Caco-2 (cell line): ENCODE measurements at regions not wholly inside any gene's neighbourhood (a gene's known extent, or its start where the extent isn't known, plus 50 kb on each side); places are given as distances from the start of the nearest gene placed in this dataset.

Source experiments
- BruUV-seq: library from RNA; stranded (reverse); fragments of 400-500 nt; replicated peaks from 2 replicates; lab custom pipeline; 2021; lab: Mats Ljungman, UMichigan
- CTCF ChIA-PET: fragments of 300-600 bp; sonication (Branson Sonifier 250); formaldehyde crosslinking; loops from one replicate; lab custom pipeline; 2022; ENCODE audit warnings: antibody characterized with exemption; lab: Charles Lee
- POLR2A ChIA-PET: fragments of 300-600 bp; sonication (Branson Sonifier 250); formaldehyde crosslinking; loops from one replicate; lab custom pipeline; 2022; ENCODE audit warnings: antibody characterized with exemption; lab: Charles Lee
- DNase-seq, 2 experiments: peaks; one replicate each; pipeline versions ENCODE4 v3.0.0 to v3.0.0-alpha.2; 2020 to 2022
- H3K27me3 ChIP-seq: replicated peaks from 2 replicates; pipeline ENCODE4 v1.6.0; 2011; ENCODE audit warnings: low read length; ENCODE audit not compliant: control insufficient read depth, insufficient read depth
- H3K36me3 ChIP-seq: 2 replicates; pipeline ENCODE4 v1.5.1; 2011; ENCODE audit warnings: low read length; ENCODE audit not compliant: control insufficient read depth, insufficient read depth
- H3K4me1 ChIP-seq: fragments of 250-450 bp; sonication (Bioruptor Pico); 2 replicates; pipeline ENCODE4 v1.5.1; 2020; ENCODE audit warnings: mild to moderate bottlenecking
- H3K4me3 ChIP-seq: 2 replicates; pipeline ENCODE4 v1.5.1; 2011; ENCODE audit warnings: low read depth, mild to moderate bottlenecking, control low read depth, low read length
- H3K9me3 ChIP-seq: fragments of 250-450 bp; sonication (Bioruptor Pico); 2 replicates; pipeline ENCODE4 v1.5.1; 2020; ENCODE audit warnings: mild to moderate bottlenecking, moderate library complexity
- H3K27ac Mint-ChIP-seq: one replicate; pipeline ENCODE4 v1.8.0; 2022; ENCODE audit warnings: mixed read lengths; ENCODE audit not compliant: unreplicated experiment
- H3K27me3 Mint-ChIP-seq: one replicate; pipeline ENCODE4 v1.8.0; 2022; ENCODE audit warnings: mixed read lengths; ENCODE audit not compliant: insufficient read depth, unreplicated experiment
- H3K36me3 Mint-ChIP-seq: one replicate; pipeline ENCODE4 v1.8.0; 2022; ENCODE audit warnings: mild to moderate bottlenecking, mixed read lengths; ENCODE audit not compliant: insufficient read depth, unreplicated experiment
- H3K4me1 Mint-ChIP-seq: one replicate; pipeline ENCODE4 v1.8.0; 2022; ENCODE audit warnings: low read depth, mixed read lengths; ENCODE audit not compliant: unreplicated experiment
- H3K4me3 Mint-ChIP-seq: one replicate; pipeline ENCODE4 v1.8.0; 2022; ENCODE audit warnings: mild to moderate bottlenecking, moderate library complexity, mixed read lengths; ENCODE audit not compliant: unreplicated experiment
- H3K9me3 Mint-ChIP-seq: one replicate; pipeline ENCODE4 v1.8.0; 2022; ENCODE audit warnings: mixed read lengths; ENCODE audit not compliant: unreplicated experiment
- intact Hi-C: fragments of 100-400 bp; cut with micrococcal nuclease; formaldehyde crosslinking; loops from one replicate; pipeline ENCODE4 v1.10.0; 2022; ENCODE audit not compliant: unreplicated experiment
- TF ChIP-seq, protein P1 (sequence below), 2 experiments: fragments of 200-600 bp in 1 of 2; IDR thresholded peaks; 1 replicate in 1 of 2; 2 replicates in 1 of 2; pipeline versions ENCODE4 v1.5.1 to v1.8.0; 2011 to 2022; ENCODE audit warnings: antibody characterized with exemption in 1 of 2, control low read depth in 1 of 2, inconsistent platforms in 1 of 2, low read depth in 1 of 2, low read length in 1 of 2, mild to moderate bottlenecking in 1 of 2, moderate library complexity in 1 of 2; ENCODE audit not compliant: insufficient read depth in 1 of 2, severe bottlenecking in 1 of 2, unreplicated experiment in 1 of 2

DNA sequence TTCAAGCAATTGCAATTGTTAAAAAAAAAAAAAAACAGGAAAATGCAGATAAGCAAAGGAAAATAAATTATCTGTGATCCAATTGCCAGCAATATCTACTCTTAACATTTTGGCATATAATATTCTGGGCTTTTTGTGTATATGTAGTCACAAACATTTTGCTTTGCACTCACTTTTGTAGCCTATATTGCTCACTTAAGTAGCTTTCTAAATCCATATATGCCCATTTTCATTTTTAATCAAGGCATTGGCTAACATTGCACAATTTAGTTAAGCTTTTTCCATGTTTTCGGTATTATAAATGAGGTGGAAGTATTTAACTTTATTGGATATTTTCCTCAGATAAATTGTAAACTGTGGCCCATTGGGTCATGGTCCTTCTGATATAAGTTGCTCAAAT is 466.3 kb upstream of the ATP2B1 start:
- peaks cover 9% of the 10 kb centered on the region for H3K9me3 Mint-ChIP-seq
- H3K4me1 ChIP-seq: no peaks in the 10 kb centered on the region
- no peaks in the 10 kb centered on the region for H3K36me3 ChIP-seq
- H3K9me3 ChIP-seq: no peaks in the 10 kb centered on the region
- H3K4me1 Mint-ChIP-seq: no peaks in the 10 kb centered on the region
- H3K36me3 Mint-ChIP-seq: no peaks in the 10 kb centered on the region
- POLR2A ChIA-PET: no interaction called here
- H3K27me3 ChIP-seq: no peaks in the 10 kb centered on the region
- H3K4me3 ChIP-seq: no peak overlapping the region
- no peak for DNase-seq
- no peak overlapping the region for H3K4me3 Mint-ChIP-seq
- no peaks in the 10 kb centered on the region for H3K27me3 Mint-ChIP-seq
- intact Hi-C loops: no loop called here
- CTCF ChIA-PET: no interaction called here
- no TSS peak for BruUV-seq
- H3K27ac Mint-ChIP-seq: no peak overlapping the region
- TF ChIP-seq, protein P1, sequence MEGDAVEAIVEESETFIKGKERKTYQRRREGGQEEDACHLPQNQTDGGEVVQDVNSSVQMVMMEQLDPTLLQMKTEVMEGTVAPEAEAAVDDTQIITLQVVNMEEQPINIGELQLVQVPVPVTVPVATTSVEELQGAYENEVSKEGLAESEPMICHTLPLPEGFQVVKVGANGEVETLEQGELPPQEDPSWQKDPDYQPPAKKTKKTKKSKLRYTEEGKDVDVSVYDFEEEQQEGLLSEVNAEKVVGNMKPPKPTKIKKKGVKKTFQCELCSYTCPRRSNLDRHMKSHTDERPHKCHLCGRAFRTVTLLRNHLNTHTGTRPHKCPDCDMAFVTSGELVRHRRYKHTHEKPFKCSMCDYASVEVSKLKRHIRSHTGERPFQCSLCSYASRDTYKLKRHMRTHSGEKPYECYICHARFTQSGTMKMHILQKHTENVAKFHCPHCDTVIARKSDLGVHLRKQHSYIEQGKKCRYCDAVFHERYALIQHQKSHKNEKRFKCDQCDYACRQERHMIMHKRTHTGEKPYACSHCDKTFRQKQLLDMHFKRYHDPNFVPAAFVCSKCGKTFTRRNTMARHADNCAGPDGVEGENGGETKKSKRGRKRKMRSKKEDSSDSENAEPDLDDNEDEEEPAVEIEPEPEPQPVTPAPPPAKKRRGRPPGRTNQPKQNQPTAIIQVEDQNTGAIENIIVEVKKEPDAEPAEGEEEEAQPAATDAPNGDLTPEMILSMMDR (IDR thresholded peaks at IDR 0.05; ENCODE audit: insufficient read depth in 1 of 2, low read depth in 1 of 2, low read length in 1 of 2, severe bottlenecking in 1 of 2, unreplicated experiment in 1 of 2): no peak

DNA sequence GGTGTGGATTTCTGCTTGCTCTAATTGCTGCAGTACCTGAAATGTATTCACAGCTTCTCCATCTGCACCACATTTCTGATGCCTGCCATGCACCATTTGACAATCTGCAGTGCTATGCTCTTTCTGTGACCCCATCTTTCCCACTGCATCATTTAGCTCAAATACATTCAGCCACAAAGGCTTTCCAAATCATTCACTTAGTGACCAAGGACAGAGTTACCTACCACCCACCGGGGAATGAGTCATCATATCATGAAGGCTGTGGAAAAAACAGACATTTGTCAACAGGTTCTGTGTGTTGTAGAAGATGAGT is 465.5 kb upstream of the ATP2B1 start:
- H3K27me3 Mint-ChIP-seq: no peaks in the 10 kb centered on the region
- H3K4me3 Mint-ChIP-seq: no peak overlapping the region
- intact Hi-C loops: no loop called here
- no peaks in the 10 kb centered on the region for H3K9me3 ChIP-seq
- H3K36me3 Mint-ChIP-seq: no peaks in the 10 kb centered on the region
- H3K4me1 ChIP-seq: no peaks in the 10 kb centered on the region
- no peak overlapping the region for H3K4me3 ChIP-seq
- no peaks in the 10 kb centered on the region for H3K27me3 ChIP-seq
- ChIA-PET POLR2A (no interaction called here), CTCF (no interaction called here)
- no TSS peak for BruUV-seq
- no peak overlapping the region for H3K27ac Mint-ChIP-seq
- H3K36me3 ChIP-seq: no peaks in the 10 kb centered on the region
- no peak for DNase-seq
- TF ChIP-seq, protein P1 (IDR thresholded peaks at IDR 0.05; ENCODE audit: insufficient read depth in 1 of 2, low read depth in 1 of 2, low read length in 1 of 2, severe bottlenecking in 1 of 2, unreplicated experiment in 1 of 2): no peak
- peaks cover 9% of the 10 kb centered on the region for H3K9me3 Mint-ChIP-seq
- H3K4me1 Mint-ChIP-seq: no peaks in the 10 kb centered on the region

DNA sequence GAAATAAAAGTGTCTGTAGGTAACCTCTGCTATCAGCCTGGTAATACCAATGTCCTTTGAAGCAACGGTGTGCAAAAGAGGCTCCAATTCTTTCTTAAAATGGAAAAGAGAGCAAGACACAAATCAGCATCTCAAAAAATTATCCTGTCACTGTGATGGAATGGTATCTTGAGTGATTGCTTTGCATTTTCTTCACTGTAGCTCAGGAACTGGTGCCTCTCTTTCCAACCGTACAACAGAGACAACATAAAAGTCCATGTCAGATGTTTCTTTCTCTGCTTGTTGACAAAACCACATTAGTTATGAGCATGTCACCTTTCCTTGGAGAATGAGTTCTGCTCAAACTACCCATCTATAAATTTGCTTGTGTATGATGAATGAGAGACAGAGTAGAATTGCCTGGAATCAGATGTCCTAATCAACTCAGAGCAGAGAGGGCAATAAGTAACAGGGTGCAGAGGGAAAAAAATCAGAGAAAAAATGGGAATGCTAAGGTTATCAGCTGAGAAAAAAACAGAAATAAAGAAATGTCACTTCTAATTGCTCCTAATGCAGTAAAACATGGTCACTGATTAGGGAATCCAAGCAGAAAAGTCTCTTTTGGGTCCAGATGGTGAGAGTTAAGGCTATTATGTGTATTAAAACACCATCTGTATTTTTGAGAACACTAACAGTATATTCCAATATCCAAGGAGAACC is 465.0 kb upstream of the ATP2B1 start:
- H3K27me3 ChIP-seq: no peaks in the 10 kb centered on the region
- no peaks in the 10 kb centered on the region for H3K36me3 Mint-ChIP-seq
- intact Hi-C loops: no loop called here
- no peak overlapping the region for H3K27ac Mint-ChIP-seq
- no TSS peak for BruUV-seq
- H3K4me3 Mint-ChIP-seq: no peak overlapping the region
- H3K4me3 ChIP-seq: no peak overlapping the region
- DNase-seq: no peak
- H3K36me3 ChIP-seq: no peaks in the 10 kb centered on the region
- peaks cover 9% of the 10 kb centered on the region for H3K9me3 Mint-ChIP-seq
- CTCF ChIA-PET: no interaction called here
- TF ChIP-seq, protein P1 (IDR thresholded peaks at IDR 0.05; ENCODE audit: insufficient read depth in 1 of 2, low read depth in 1 of 2, low read length in 1 of 2, severe bottlenecking in 1 of 2, unreplicated experiment in 1 of 2): no peak
- POLR2A ChIA-PET: no interaction called here
- no peaks in the 10 kb centered on the region for H3K4me1 ChIP-seq
- H3K9me3 ChIP-seq: no peaks in the 10 kb centered on the region
- H3K4me1 Mint-ChIP-seq: no peaks in the 10 kb centered on the region
- H3K27me3 Mint-ChIP-seq: no peaks in the 10 kb centered on the region
